ENCODE measurements at regions not wholly inside any gene's neighbourhood (a gene's known extent, or its start where the extent isn't known, plus 50 kb on each side); places are given as distances from the start of the nearest gene placed in this dataset.

- no peaks in the 10 kb centered on the region for H3K27me3 ChIP-seq
- no peak for DNase-seq (ENCODE audit: low read depth in 1 of 2, low spot score in 1 of 2)
- TF ChIP-seq, protein P1, sequence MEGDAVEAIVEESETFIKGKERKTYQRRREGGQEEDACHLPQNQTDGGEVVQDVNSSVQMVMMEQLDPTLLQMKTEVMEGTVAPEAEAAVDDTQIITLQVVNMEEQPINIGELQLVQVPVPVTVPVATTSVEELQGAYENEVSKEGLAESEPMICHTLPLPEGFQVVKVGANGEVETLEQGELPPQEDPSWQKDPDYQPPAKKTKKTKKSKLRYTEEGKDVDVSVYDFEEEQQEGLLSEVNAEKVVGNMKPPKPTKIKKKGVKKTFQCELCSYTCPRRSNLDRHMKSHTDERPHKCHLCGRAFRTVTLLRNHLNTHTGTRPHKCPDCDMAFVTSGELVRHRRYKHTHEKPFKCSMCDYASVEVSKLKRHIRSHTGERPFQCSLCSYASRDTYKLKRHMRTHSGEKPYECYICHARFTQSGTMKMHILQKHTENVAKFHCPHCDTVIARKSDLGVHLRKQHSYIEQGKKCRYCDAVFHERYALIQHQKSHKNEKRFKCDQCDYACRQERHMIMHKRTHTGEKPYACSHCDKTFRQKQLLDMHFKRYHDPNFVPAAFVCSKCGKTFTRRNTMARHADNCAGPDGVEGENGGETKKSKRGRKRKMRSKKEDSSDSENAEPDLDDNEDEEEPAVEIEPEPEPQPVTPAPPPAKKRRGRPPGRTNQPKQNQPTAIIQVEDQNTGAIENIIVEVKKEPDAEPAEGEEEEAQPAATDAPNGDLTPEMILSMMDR (IDR thresholded peaks at IDR 0.05; ENCODE audit: low read depth, low read length): no peak
- H3K27ac ChIP-seq: no peak overlapping the region
- H3K9me3 ChIP-seq (ENCODE audit: low read depth): no peaks in the 10 kb centered on the region
- H3K4me3 ChIP-seq: no peak overlapping the region
- peaks cover 8% of the 10 kb centered on the region for H3K4me1 ChIP-seq (ENCODE audit: low read depth)
- H3K36me3 ChIP-seq: no peaks in the 10 kb centered on the region
Measured at GRCh38 chr10:47092831-47093230, 181.6 kb downstream of the PTPN20 start.

GRCh38 chr10:47094126-47094525, 182.9 kb downstream of the PTPN20 start:
- peaks cover 5% of the 10 kb centered on the region for H3K4me1 ChIP-seq (ENCODE audit: low read depth)
- DNase-seq (ENCODE audit: low read depth in 1 of 2, low spot score in 1 of 2): no peak
- H3K9me3 ChIP-seq (ENCODE audit: low read depth): no peaks in the 10 kb centered on the region
- no peaks in the 10 kb centered on the region for H3K36me3 ChIP-seq
- TF ChIP-seq, protein P1 (IDR thresholded peaks at IDR 0.05; ENCODE audit: low read depth, low read length): no peak
- H3K27me3 ChIP-seq: no peaks in the 10 kb centered on the region
- no peak overlapping the region for H3K4me3 ChIP-seq
- no peak overlapping the region for H3K27ac ChIP-seq

GRCh38 chr10:47094636-47095035, 183.4 kb downstream of the PTPN20 start:
- H3K4me1 ChIP-seq (ENCODE audit: low read depth): peaks cover 1% of the 10 kb centered on the region
- H3K9me3 ChIP-seq (ENCODE audit: low read depth): no peaks in the 10 kb centered on the region
- no peak overlapping the region for H3K27ac ChIP-seq
- H3K4me3 ChIP-seq: no peak overlapping the region
- TF ChIP-seq, protein P1 (IDR thresholded peaks at IDR 0.05; ENCODE audit: low read depth, low read length): no peak
- no peaks in the 10 kb centered on the region for H3K36me3 ChIP-seq
- no peak for DNase-seq (ENCODE audit: low read depth in 1 of 2, low spot score in 1 of 2)
- no peaks in the 10 kb centered on the region for H3K27me3 ChIP-seq

GRCh38 chr10:47095211-47095610, 184.0 kb downstream of the PTPN20 start:
- TF ChIP-seq, protein P1 (IDR thresholded peaks at IDR 0.05; ENCODE audit: low read depth, low read length): no peak
- Histone ChIP-seq H3K36me3 (no peaks in the 10 kb centered on the region), H3K27ac (no peak overlapping the region), H3K4me3 (no peak overlapping the region), H3K4me1 (ENCODE audit: low read depth) (no peaks in the 10 kb centered on the region), H3K27me3 (no peaks in the 10 kb centered on the region), H3K9me3 (ENCODE audit: low read depth) (no peaks in the 10 kb centered on the region)
- DNase-seq (ENCODE audit: low read depth in 1 of 2, low spot score in 1 of 2): no peak

- no peak for DNase-seq (ENCODE audit: low read depth in 1 of 2, low spot score in 1 of 2)
- TF ChIP-seq, protein P1 (IDR thresholded peaks at IDR 0.05; ENCODE audit: low read depth, low read length): no peak
- Histone ChIP-seq H3K4me1 (ENCODE audit: low read depth) (no peaks in the 10 kb centered on the region), H3K27me3 (no peaks in the 10 kb centered on the region), H3K4me3 (no peak overlapping the region), H3K9me3 (ENCODE audit: low read depth) (no peaks in the 10 kb centered on the region), H3K36me3 (no peaks in the 10 kb centered on the region), H3K27ac (no peak overlapping the region)
Measured at GRCh38 chr10:47095848-47096612, 184.8 kb downstream of the PTPN20 start.
